ENCODE measurements at regions not wholly inside any gene's neighbourhood (a gene's known extent, or its start where the extent isn't known, plus 50 kb on each side); places are given as distances from the start of the nearest gene placed in this dataset.
"Not testable (repeated sequence)": the region's sequence is repeated elsewhere in the genome, so short reads cannot be mapped to it uniquely, and the experiment has no call there.

GRCh38 chr7:68401313-68401712 lies 1197.0 kb upstream of the AUTS2 start:
- no peak overlapping the region for H3K4me3 ChIP-seq (ENCODE audit: low read depth, low read length)
- DNase-seq (ENCODE audit: low read depth): no peak
- TF ChIP-seq CTCF (conservative IDR thresholded peaks at IDR 0.05; ENCODE audit: low read depth, low read length): no peak

- no peak overlapping the region for H3K4me3 ChIP-seq (ENCODE audit: low read depth, low read length)
- TF ChIP-seq CTCF (conservative IDR thresholded peaks at IDR 0.05; ENCODE audit: low read depth, low read length): no peak
- DNase-seq (ENCODE audit: low read depth): no peak
These were observed 1191.8 kb upstream of the AUTS2 start for GRCh38 chr7:68406480-68406879.

- no peak for DNase-seq (ENCODE audit: low read depth)
- H3K4me3 ChIP-seq (ENCODE audit: low read depth, low read length): no peak overlapping the region
- no peak for TF ChIP-seq CTCF (conservative IDR thresholded peaks at IDR 0.05; ENCODE audit: low read depth, low read length)
These were observed 1190.8 kb upstream of the AUTS2 start for GRCh38 chr7:68407460-68407859.

- TF ChIP-seq CTCF (conservative IDR thresholded peaks at IDR 0.05; ENCODE audit: low read depth, low read length): no peak
- no peak overlapping the region for H3K4me3 ChIP-seq (ENCODE audit: low read depth, low read length)
- no peak for DNase-seq (ENCODE audit: low read depth)
These were observed 1189.4 kb upstream of the AUTS2 start for GRCh38 chr7:68408873-68409272.

- DNase-seq (ENCODE audit: low read depth): no peak
- TF ChIP-seq CTCF (conservative IDR thresholded peaks at IDR 0.05; ENCODE audit: low read depth, low read length): no peak
- H3K4me3 ChIP-seq (ENCODE audit: low read depth, low read length): no peak overlapping the region
These were observed 1188.4 kb upstream of the AUTS2 start for GRCh38 chr7:68409851-68410250.

GRCh38 chr7:68410693-68411092 lies 1187.6 kb upstream of the AUTS2 start:
- not testable (repeated sequence) for H3K4me3 ChIP-seq (ENCODE audit: low read depth, low read length); DNase-seq (ENCODE audit: low read depth)

GRCh38 chr7:68411742-68412141 lies 1186.5 kb upstream of the AUTS2 start:
- no peak overlapping the region for H3K4me3 ChIP-seq (ENCODE audit: low read depth, low read length)
- DNase-seq (ENCODE audit: low read depth): no peak
- no peak for TF ChIP-seq CTCF (conservative IDR thresholded peaks at IDR 0.05; ENCODE audit: low read depth, low read length)

All from epithelial cell of proximal tubule (primary cell).